LNCAP (cell line): ENCODE measurements at regions not wholly inside any gene's neighbourhood (a gene's known extent, or its start where the extent isn't known, plus 50 kb on each side); places are given as distances from the start of the nearest gene placed in this dataset.

Experiments used
- TF ChIP-seq, protein P1 (sequence below): fragments of 450-650 bp; IDR thresholded peaks from 2 replicates; pipeline ENCODE4 v1.5.1; 2017; ENCODE audit warnings: mild to moderate bottlenecking

DNA sequence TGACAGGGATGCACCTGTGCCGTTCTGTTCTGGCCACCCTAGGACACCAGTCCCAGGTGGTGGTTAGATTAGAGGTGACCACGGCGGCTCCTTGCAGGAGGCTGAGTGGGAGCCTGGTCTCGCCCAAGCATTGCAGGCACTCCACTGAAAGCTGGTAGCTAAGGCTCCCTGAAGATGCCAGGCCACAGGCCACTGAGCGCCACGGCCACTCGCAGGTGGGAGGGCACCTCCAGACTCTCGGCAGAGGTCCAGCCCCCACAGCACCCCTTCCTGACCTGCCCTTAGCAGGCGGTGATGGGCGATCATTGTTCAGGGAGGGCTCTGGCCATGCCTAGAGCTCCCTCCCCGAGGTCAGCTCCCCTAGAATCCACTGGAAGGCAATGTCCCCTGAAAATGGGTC, 1270.2 kb downstream of the BRD1 start:
- TF ChIP-seq, protein P1, sequence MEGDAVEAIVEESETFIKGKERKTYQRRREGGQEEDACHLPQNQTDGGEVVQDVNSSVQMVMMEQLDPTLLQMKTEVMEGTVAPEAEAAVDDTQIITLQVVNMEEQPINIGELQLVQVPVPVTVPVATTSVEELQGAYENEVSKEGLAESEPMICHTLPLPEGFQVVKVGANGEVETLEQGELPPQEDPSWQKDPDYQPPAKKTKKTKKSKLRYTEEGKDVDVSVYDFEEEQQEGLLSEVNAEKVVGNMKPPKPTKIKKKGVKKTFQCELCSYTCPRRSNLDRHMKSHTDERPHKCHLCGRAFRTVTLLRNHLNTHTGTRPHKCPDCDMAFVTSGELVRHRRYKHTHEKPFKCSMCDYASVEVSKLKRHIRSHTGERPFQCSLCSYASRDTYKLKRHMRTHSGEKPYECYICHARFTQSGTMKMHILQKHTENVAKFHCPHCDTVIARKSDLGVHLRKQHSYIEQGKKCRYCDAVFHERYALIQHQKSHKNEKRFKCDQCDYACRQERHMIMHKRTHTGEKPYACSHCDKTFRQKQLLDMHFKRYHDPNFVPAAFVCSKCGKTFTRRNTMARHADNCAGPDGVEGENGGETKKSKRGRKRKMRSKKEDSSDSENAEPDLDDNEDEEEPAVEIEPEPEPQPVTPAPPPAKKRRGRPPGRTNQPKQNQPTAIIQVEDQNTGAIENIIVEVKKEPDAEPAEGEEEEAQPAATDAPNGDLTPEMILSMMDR = no peak

DNA sequence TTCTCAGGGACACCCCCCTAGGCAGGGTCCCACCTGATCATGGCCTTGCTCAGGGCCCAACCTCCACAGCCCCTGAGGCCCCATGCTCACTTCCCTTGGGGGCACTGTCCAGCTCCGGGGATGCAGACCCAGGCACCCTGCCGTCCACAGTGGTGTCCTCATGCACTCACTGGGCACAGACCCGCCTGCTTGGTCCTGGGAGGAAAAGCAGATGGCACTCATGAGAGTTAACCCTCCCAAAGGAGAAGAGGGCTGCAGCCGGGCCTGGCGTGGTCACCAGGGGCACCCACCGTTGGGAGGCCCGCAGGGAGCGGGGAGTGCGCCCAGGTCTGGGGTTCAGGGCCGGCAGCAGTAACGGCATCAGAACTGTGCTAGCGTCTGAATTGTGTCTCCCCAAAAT, 1270.9 kb downstream of the BRD1 start:
- TF ChIP-seq, protein P1 = no peak

DNA sequence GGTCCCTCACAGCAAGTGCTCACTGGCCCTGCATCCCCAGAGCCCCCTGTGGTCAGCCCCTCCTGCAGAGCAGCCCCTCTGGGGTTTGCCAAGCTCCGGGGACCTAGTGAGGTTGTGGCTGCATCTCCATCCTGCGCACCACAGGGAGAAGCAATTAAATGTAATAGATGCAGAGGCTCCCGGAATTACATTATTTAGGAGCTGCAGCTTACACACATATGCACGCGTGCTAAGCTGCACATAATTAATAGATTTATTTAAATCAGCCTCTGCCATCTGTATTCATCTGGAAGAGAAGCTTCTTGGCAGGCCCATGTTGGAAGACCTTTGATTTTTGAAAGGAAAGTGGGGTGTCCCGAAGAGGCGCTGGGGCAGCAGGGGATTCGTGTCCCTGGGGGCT, 1271.5 kb downstream of the BRD1 start:
- TF ChIP-seq, protein P1 = no peak

DNA sequence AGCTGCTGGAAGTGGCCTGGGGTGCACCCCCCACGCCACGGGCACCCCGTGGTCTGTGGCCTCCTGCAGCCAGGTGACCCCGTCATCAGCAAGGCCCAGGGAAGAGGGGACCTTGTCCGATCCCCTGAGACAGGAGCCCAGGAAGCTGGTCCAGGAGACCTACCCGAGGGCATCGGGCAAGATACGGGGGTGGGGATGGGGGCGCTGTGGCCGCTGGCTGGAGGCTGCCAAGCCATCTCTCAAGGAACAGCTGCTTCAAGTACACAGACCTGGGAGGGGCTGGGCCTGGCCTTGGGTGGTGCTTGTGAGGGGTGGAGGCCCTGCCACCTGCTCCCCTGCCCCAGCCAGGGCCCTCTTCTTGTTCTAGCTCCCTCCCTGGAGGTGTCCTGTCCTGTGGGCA, 1272.1 kb downstream of the BRD1 start:
- TF ChIP-seq, protein P1 = 0 out of 2 replicates have a peak, but pooled peaks have one; percentile 5

DNA sequence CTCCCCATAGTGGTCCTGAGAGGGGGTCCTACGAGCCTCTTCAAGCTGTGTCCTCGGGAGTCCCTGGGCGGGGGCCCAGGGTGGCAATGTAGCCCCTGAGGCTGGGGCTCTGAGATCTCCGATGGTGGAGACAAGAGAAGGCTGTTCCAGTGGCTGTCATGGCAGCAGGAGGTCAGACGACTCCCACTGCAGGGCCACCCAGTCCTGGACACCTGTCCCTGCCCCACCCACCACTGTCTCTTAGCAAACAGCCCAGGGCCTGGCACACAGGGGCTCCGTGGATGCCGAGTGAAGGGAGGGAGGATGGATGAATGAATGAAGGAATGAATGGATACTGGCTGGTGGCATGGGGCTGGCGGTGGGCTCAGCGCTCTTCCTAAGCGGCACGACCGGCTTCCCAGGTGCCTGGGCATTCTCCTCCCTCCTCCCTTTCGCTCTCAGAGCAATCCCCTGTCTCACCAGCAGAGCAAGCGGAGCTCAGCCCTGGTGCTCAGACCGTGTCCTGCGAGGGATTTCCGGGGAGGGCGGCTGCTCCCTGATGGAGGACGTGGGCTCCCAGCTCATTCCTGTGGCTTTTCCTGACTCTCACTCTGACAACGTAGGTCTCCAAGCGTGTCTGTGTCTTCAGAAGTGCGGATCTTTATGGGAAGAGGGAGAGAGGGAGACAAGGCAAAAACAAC, 1272.6 kb downstream of the BRD1 start:
- TF ChIP-seq, protein P1 = peak; percentile 26; the same call in 1 of the 2 replicates

DNA sequence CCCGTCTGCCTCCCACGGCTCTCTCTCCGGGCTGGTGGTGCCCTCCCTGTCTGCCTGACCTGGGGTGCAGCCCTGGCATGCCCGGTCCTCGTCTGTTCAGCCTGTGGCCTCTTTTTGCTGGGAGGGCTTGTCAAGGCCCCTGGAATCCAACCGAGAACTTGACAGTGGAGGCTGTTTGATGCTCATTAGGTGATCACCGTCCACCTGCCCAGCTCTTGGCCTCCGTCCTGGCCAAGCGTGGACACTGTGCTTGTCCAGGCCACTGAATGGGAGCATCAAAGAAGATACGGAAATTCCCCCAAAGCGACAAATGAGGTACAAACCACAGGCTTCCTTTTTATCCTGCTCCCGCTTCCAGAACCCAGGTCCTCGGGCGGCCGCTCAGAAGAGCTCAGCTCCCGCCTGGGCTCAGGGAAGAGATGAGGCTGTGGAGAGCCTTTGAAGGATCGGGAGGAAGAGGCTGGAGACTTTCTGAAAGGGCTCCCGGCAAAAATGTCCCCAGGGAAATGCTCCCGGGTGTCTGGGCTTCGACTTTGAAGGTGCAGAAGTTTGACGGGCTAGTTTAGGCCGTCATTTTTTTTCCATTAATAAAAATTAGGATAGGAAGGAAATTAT, 1273.9 kb downstream of the BRD1 start:
- TF ChIP-seq, protein P1 = no peak

DNA sequence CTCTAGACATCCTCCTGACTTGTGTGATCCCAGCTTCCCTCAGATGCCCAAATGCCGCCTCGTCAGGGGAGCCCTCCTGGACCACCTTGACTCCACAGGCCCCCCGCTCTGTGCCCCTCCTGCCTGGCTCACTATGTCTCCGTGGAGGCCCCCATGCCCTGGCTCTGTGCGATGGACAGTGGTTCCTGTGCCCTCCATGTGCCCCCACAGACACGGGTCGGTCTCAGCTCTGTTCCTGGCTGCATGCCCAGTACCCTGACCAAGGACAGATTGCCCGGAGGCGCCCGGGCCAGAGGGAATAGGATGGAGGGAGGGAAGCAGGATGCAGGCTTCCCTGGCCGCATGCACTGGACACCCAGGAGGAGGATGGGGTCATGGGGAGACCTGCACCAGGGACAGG, 1274.6 kb downstream of the BRD1 start:
- TF ChIP-seq, protein P1 = no peak
